ENCODE measurements at regions not wholly inside any gene's neighbourhood (a gene's known extent, or its start where the extent isn't known, plus 50 kb on each side); places are given as distances from the start of the nearest gene placed in this dataset.
A peak's percentile ranks its signal among the peaks of the same experiment; 100 is the strongest.
"Not testable (repeated sequence)": the region's sequence is repeated elsewhere in the genome, so short reads cannot be mapped to it uniquely, and the experiment has no call there.

GRCh38 chr13:98075048-98075447, 67.8 kb upstream of the FARP1 start:
- 78% methylated on average over 2 of the region's 3 CpGs for WGBS (ENCODE audit: insufficient coverage)

GRCh38 chr13:98076309-98076708, 66.6 kb upstream of the FARP1 start:
- H3K4me1 ChIP-seq (ENCODE audit: control insufficient read depth, insufficient read depth, low read length): peaks cover 11% of the 10 kb centered on the region
- H3K27ac ChIP-seq (ENCODE audit: low read length); DNase-seq; H3K4me3 ChIP-seq (ENCODE audit: low read length); H3K27me3 ChIP-seq (ENCODE audit: control insufficient read depth, insufficient read depth, low read length); H3K36me3 ChIP-seq (ENCODE audit: control insufficient read depth, insufficient read depth, low read length); H3K9me3 ChIP-seq (replicated peaks; ENCODE audit: control insufficient read depth, low read depth, low read length): not testable (repeated sequence)
- WGBS (ENCODE audit: insufficient coverage): 86% methylated on average over 23 of the region's 25 CpGs

More at GRCh38 chr13:98075048-98075447, 67.8 kb upstream of the FARP1 start:
- no peak for DNase-seq
- no peaks in the 10 kb centered on the region for H3K36me3 ChIP-seq (ENCODE audit: control insufficient read depth, insufficient read depth, low read length)
- H3K4me1 ChIP-seq (ENCODE audit: control insufficient read depth, insufficient read depth, low read length): peaks cover 11% of the 10 kb centered on the region
- no peaks in the 10 kb centered on the region for H3K27me3 ChIP-seq (ENCODE audit: control insufficient read depth, insufficient read depth, low read length)
- H3K9me3 ChIP-seq (replicated peaks; ENCODE audit: control insufficient read depth, low read depth, low read length): no peaks in the 10 kb centered on the region
- H3K27ac ChIP-seq (ENCODE audit: low read length): no peak overlapping the region
- no peak overlapping the region for H3K4me3 ChIP-seq (ENCODE audit: low read length)

GRCh38 chr13:98080280-98080679, 62.6 kb upstream of the FARP1 start:
- no peaks in the 10 kb centered on the region for H3K27me3 ChIP-seq (ENCODE audit: control insufficient read depth, insufficient read depth, low read length)
- no peak overlapping the region for H3K4me3 ChIP-seq (ENCODE audit: low read length)
- no peaks in the 10 kb centered on the region for H3K36me3 ChIP-seq (ENCODE audit: control insufficient read depth, insufficient read depth, low read length)
- WGBS (ENCODE audit: insufficient coverage): 75% methylated on average over 5 of the region's 5 CpGs
- H3K9me3 ChIP-seq (replicated peaks; ENCODE audit: control insufficient read depth, low read depth, low read length): no peaks in the 10 kb centered on the region
- peaks cover 5% of the 10 kb centered on the region for H3K4me1 ChIP-seq (ENCODE audit: control insufficient read depth, insufficient read depth, low read length)
- no peak overlapping the region for H3K27ac ChIP-seq (ENCODE audit: low read length)
- no peak for DNase-seq

- H3K27me3 ChIP-seq (ENCODE audit: control insufficient read depth, insufficient read depth, low read length): no peaks in the 10 kb centered on the region
- no peaks in the 10 kb centered on the region for H3K9me3 ChIP-seq (replicated peaks; ENCODE audit: control insufficient read depth, low read depth, low read length)
- no peak overlapping the region for H3K27ac ChIP-seq (ENCODE audit: low read length)
- DNase-seq: peak; percentile 76
- H3K4me1 ChIP-seq (ENCODE audit: control insufficient read depth, insufficient read depth, low read length): peaks cover 5% of the 10 kb centered on the region
- H3K36me3 ChIP-seq (ENCODE audit: control insufficient read depth, insufficient read depth, low read length): no peaks in the 10 kb centered on the region
- WGBS (ENCODE audit: insufficient coverage): no CpG with 5 or more reads among the region's 6 CpGs
- no peak overlapping the region for H3K4me3 ChIP-seq (ENCODE audit: low read length)
These were observed 59.4 kb upstream of the FARP1 start for GRCh38 chr13:98083507-98083906.

GRCh38 chr13:98083936-98084335, 59.0 kb upstream of the FARP1 start:
- Histone ChIP-seq H3K27ac (ENCODE audit: low read length) (no peak overlapping the region), H3K27me3 (ENCODE audit: control insufficient read depth, insufficient read depth, low read length) (no peaks in the 10 kb centered on the region), H3K36me3 (ENCODE audit: control insufficient read depth, insufficient read depth, low read length) (no peaks in the 10 kb centered on the region), H3K9me3 (replicated peaks; ENCODE audit: control insufficient read depth, low read depth, low read length) (no peaks in the 10 kb centered on the region), H3K4me3 (ENCODE audit: low read length) (no peak overlapping the region), H3K4me1 (ENCODE audit: control insufficient read depth, insufficient read depth, low read length) (peaks cover 5% of the 10 kb centered on the region)
- no peak for DNase-seq
- no CpG with 5 or more reads among the region's 3 CpGs for WGBS (ENCODE audit: insufficient coverage)

- DNase-seq: no peak
- peaks cover 3% of the 10 kb centered on the region for H3K4me1 ChIP-seq (ENCODE audit: control insufficient read depth, insufficient read depth, low read length)
- 57% methylated on average over 1 of the region's 2 CpGs for WGBS (ENCODE audit: insufficient coverage)
- no peak overlapping the region for H3K27ac ChIP-seq (ENCODE audit: low read length)
- no peaks in the 10 kb centered on the region for H3K36me3 ChIP-seq (ENCODE audit: control insufficient read depth, insufficient read depth, low read length)
- peaks cover 5% of the 10 kb centered on the region for H3K9me3 ChIP-seq (replicated peaks; ENCODE audit: control insufficient read depth, low read depth, low read length)
- no peaks in the 10 kb centered on the region for H3K27me3 ChIP-seq (ENCODE audit: control insufficient read depth, insufficient read depth, low read length)
- no peak overlapping the region for H3K4me3 ChIP-seq (ENCODE audit: low read length)
These were observed 53.6 kb upstream of the FARP1 start for GRCh38 chr13:98089246-98089645.

GRCh38 chr13:98092888-98093287, 50.0 kb upstream of the FARP1 start:
- H3K36me3 ChIP-seq (ENCODE audit: control insufficient read depth, insufficient read depth, low read length): no peaks in the 10 kb centered on the region
- no peak for DNase-seq
- no peak overlapping the region for H3K4me3 ChIP-seq (ENCODE audit: low read length)
- no peak overlapping the region for H3K27ac ChIP-seq (ENCODE audit: low read length)
- H3K9me3 ChIP-seq (replicated peaks; ENCODE audit: control insufficient read depth, low read depth, low read length): peaks cover 5% of the 10 kb centered on the region
- WGBS (ENCODE audit: insufficient coverage): 76% methylated on average over 3 of the region's 6 CpGs
- H3K27me3 ChIP-seq (ENCODE audit: control insufficient read depth, insufficient read depth, low read length): peaks cover 2% of the 10 kb centered on the region
- H3K4me1 ChIP-seq (ENCODE audit: control insufficient read depth, insufficient read depth, low read length): peaks cover 3% of the 10 kb centered on the region
